Endodermal cell (in vitro differentiated cells): ENCODE measurements at regions not wholly inside any gene's neighbourhood (a gene's known extent, or its start where the extent isn't known, plus 50 kb on each side); places are given as distances from the start of the nearest gene placed in this dataset.

Experiments
- DNase-seq: peaks from one replicate; pipeline ENCODE4 v3.0.0-alpha.2; 2017
- H3K27ac ChIP-seq: 2 replicates; pipeline ENCODE4 v1.5.1; 2013; ENCODE audit warnings: mild to moderate bottlenecking, low read depth, low read length, moderate library complexity
- H3K27me3 ChIP-seq: 2 replicates; pipeline ENCODE4 v1.6.1; 2013; ENCODE audit warnings: mild to moderate bottlenecking, low read length, moderate library complexity; ENCODE audit not compliant: insufficient read depth, control insufficient read depth, poor library complexity, severe bottlenecking
- H3K36me3 ChIP-seq: 2 replicates; pipeline ENCODE4 v1.7.0; 2013; ENCODE audit warnings: mild to moderate bottlenecking, low read length, moderate library complexity; ENCODE audit not compliant: control insufficient read depth, insufficient read depth
- H3K4me1 ChIP-seq: one replicate; pipeline ENCODE4 v1.7.0; 2013; ENCODE audit warnings: low read length; ENCODE audit not compliant: control insufficient read depth, insufficient read depth
- H3K4me3 ChIP-seq: 2 replicates; pipeline ENCODE4 v1.5.1; 2013; ENCODE audit warnings: mild to moderate bottlenecking, low read length, moderate library complexity
- H3K9ac ChIP-seq: 2 replicates; pipeline ENCODE4 v1.6.1; 2013; ENCODE audit warnings: mild to moderate bottlenecking, low read length, moderate library complexity; ENCODE audit not compliant: poor library complexity, severe bottlenecking; ENCODE audit errors: extremely low read depth
- H3K9me3 ChIP-seq: 2 replicates; pipeline ENCODE4 v1.6.1; 2013; ENCODE audit warnings: mild to moderate bottlenecking, low read length, moderate library complexity; ENCODE audit not compliant: control insufficient read depth
- H3K27ac Mint-ChIP-seq: 2 replicates; pipeline ENCODE4 v1.8.0; 2020; ENCODE audit warnings: mixed read lengths
- H3K27me3 Mint-ChIP-seq: 2 replicates; pipeline ENCODE4 v1.8.0; 2021; ENCODE audit warnings: mild to moderate bottlenecking, mixed read lengths; ENCODE audit not compliant: insufficient read depth
- H3K36me3 Mint-ChIP-seq: 2 replicates; pipeline ENCODE4 v1.8.0; 2020; ENCODE audit warnings: low read depth, mixed read lengths
- H3K4me1 Mint-ChIP-seq: 2 replicates; pipeline ENCODE4 v1.8.0; 2020; ENCODE audit warnings: mixed read lengths
- H3K4me3 Mint-ChIP-seq: 2 replicates; pipeline ENCODE4 v1.8.0; 2020; ENCODE audit warnings: mild to moderate bottlenecking, moderate library complexity, mixed read lengths
- H3K9me3 Mint-ChIP-seq: 2 replicates; pipeline ENCODE4 v1.8.0; 2020; ENCODE audit warnings: mild to moderate bottlenecking, mixed read lengths
- WGBS, 2 experiments: methylation state at CpG; one replicate each; pipeline versions ENCODE4 v1.1.5 to v1.1.7; 2013; ENCODE audit warnings: missing lambda C conversion rate in 2 of 2, mixed read lengths in 1 of 2; ENCODE audit not compliant: insufficient coverage in 1 of 2, insufficient read length in 1 of 2; 5-methylcytosine and 5-hydroxymethylcytosine counted together
- TF ChIP-seq, protein P1 (sequence below): fragments of 200-600 bp; sonication (generic); conservative IDR thresholded peaks from 2 replicates; pipeline ENCODE4 v1.5.0; 2021; ENCODE audit warnings: antibody characterized with exemption, mild to moderate bottlenecking

DNA sequence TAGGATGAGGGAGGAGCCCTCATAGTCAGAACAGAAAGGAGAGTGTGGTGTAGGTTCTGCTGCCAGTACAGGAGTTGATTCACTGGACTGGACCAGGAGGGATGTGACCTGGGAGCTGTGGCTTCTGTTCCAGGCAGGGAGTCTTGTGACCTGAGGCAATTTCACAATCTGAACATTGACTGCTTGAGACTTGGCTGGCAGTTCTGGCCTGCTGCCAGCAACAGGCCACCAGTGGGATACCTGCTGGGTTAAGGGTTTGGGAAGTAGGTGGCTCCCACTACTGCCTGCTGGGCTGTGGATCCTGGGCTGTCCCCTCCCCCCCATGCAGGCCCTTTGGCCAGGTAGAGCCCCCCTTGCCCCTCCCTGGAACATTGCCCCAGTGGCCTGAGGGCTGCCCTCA lies 268.6 kb upstream of the ARRDC3 start:
- TF ChIP-seq, protein P1, sequence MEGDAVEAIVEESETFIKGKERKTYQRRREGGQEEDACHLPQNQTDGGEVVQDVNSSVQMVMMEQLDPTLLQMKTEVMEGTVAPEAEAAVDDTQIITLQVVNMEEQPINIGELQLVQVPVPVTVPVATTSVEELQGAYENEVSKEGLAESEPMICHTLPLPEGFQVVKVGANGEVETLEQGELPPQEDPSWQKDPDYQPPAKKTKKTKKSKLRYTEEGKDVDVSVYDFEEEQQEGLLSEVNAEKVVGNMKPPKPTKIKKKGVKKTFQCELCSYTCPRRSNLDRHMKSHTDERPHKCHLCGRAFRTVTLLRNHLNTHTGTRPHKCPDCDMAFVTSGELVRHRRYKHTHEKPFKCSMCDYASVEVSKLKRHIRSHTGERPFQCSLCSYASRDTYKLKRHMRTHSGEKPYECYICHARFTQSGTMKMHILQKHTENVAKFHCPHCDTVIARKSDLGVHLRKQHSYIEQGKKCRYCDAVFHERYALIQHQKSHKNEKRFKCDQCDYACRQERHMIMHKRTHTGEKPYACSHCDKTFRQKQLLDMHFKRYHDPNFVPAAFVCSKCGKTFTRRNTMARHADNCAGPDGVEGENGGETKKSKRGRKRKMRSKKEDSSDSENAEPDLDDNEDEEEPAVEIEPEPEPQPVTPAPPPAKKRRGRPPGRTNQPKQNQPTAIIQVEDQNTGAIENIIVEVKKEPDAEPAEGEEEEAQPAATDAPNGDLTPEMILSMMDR = no peak
- Mint-ChIP-seq H3K27me3 (no peaks in the 10 kb centered on the region), H3K4me1 (no peaks in the 10 kb centered on the region), H3K27ac (no peak overlapping the region), H3K36me3 (no peaks in the 10 kb centered on the region), H3K9me3 (peaks cover 34% of the 10 kb centered on the region), H3K4me3 (no peak overlapping the region)
- H3K9me3 ChIP-seq = no peaks in the 10 kb centered on the region
- DNase-seq = no peak
- no peaks in the 10 kb centered on the region for H3K27me3 ChIP-seq
- H3K4me3 ChIP-seq = no peak overlapping the region
- H3K9ac ChIP-seq = no peak overlapping the region
- H3K36me3 ChIP-seq = no peaks in the 10 kb centered on the region
- no peak overlapping the region for H3K27ac ChIP-seq
- no peaks in the 10 kb centered on the region for H3K4me1 ChIP-seq

GRCh38 chr5:91645347-91645746 lies 262.2 kb upstream of the ARRDC3 start:
- H3K4me3 Mint-ChIP-seq = no peak overlapping the region
- H3K36me3 Mint-ChIP-seq = no peaks in the 10 kb centered on the region
- H3K4me1 Mint-ChIP-seq = peaks cover 8% of the 10 kb centered on the region
- 87 to 89% methylated on average over 3 to 4 of the region's 4 CpGs for WGBS, 2 experiments
- Histone ChIP-seq H3K27me3 (no peaks in the 10 kb centered on the region), H3K4me3 (no peak overlapping the region), H3K27ac (no peak overlapping the region), H3K36me3 (no peaks in the 10 kb centered on the region), H3K9me3 (no peaks in the 10 kb centered on the region), H3K9ac (no peak overlapping the region), H3K4me1 (no peaks in the 10 kb centered on the region)
- H3K27me3 Mint-ChIP-seq = no peaks in the 10 kb centered on the region
- TF ChIP-seq, protein P1 = no peak
- H3K27ac Mint-ChIP-seq = no peak overlapping the region
- no peak for DNase-seq
- H3K9me3 Mint-ChIP-seq = no peaks in the 10 kb centered on the region

GRCh38 chr5:91643797-91644196 lies 260.7 kb upstream of the ARRDC3 start:
- H3K9ac ChIP-seq = no peak overlapping the region
- H3K4me1 Mint-ChIP-seq = peaks cover 8% of the 10 kb centered on the region
- no peak overlapping the region for H3K27ac Mint-ChIP-seq
- no peaks in the 10 kb centered on the region for H3K27me3 Mint-ChIP-seq
- no peak overlapping the region for H3K4me3 Mint-ChIP-seq
- no peaks in the 10 kb centered on the region for H3K36me3 Mint-ChIP-seq
- no peak for DNase-seq
- peak overlapping the region; percentile 14 for H3K27ac ChIP-seq
- no peaks in the 10 kb centered on the region for H3K9me3 ChIP-seq
- TF ChIP-seq, protein P1 = no peak
- H3K27me3 ChIP-seq = no peaks in the 10 kb centered on the region
- H3K4me3 ChIP-seq = no peak overlapping the region
- H3K9me3 Mint-ChIP-seq = no peaks in the 10 kb centered on the region
- H3K4me1 ChIP-seq = no peaks in the 10 kb centered on the region
- H3K36me3 ChIP-seq = no peaks in the 10 kb centered on the region
- 94% methylated on average over 1 of the region's 2 CpGs; no CpG with 5 or more reads in 1 of the 2 experiments for WGBS, 2 experiments
